Gastrocnemius medialis (tissue), 4 donors: ENCODE measurements at regions not wholly inside any gene's neighbourhood (a gene's known extent, or its start where the extent isn't known, plus 50 kb on each side); places are given as distances from the start of the nearest gene placed in this dataset.

Experiments used
- ATAC-seq, 2 donors: fragments of 150-250 bp; one replicate each; pipeline ENCODE4 v1.9.1; 2016
- DNase-seq, 2 donors: peaks; one replicate each; pipeline ENCODE4 v3.0.0-alpha.2; 2019
- H3K27ac ChIP-seq, 4 donors: fragments of 200-600 bp; sonication (generic); 1 replicate in 1 of 4; 2 replicates in 3 of 4; pipeline ENCODE4 v1.5.1; 2016 to 2018; ENCODE audit warnings: mild to moderate bottlenecking in 2 of 4, moderate library complexity in 1 of 4
- H3K27me3 ChIP-seq, 3 donors: fragments of 200-600 bp; sonication (generic) in 2 of 3; 1 replicate in 1 of 3; 2 replicates in 2 of 3; pipeline versions ENCODE4 v1.5.1 to v1.6.0; 2016 to 2019; ENCODE audit warnings: mild to moderate bottlenecking in 1 of 3, moderate library complexity in 1 of 3
- H3K36me3 ChIP-seq, 2 donors: fragments of 200-600 bp; sonication (generic) in 1 of 2; one replicate each; pipeline ENCODE4 v1.5.1; 2017 to 2018
- H3K4me1 ChIP-seq, 2 donors: fragments of 200-600 bp; sonication (generic) in 1 of 2; one replicate each; pipeline ENCODE4 v1.5.1; 2016 to 2017; ENCODE audit warnings: mild to moderate bottlenecking in 2 of 2
- H3K4me3 ChIP-seq, 4 donors: fragments of 200-600 bp; sonication (generic) in 3 of 4; 1 replicate in 1 of 4; 2 replicates in 3 of 4; pipeline ENCODE4 v1.5.1; 2016 to 2019; ENCODE audit warnings: mild to moderate bottlenecking in 2 of 4
- H3K9me3 ChIP-seq, 3 donors: fragments of 200-600 bp; sonication (generic) in 2 of 3; 1 replicate in 1 of 3; 2 replicates in 2 of 3; pipeline ENCODE4 v1.5.1; 2016 to 2019
- POLR2A ChIP-seq, 2 donors: fragments of 450-650 bp; IDR thresholded peaks; one replicate each; pipeline ENCODE4 v1.6.1; 2017; ENCODE audit warnings: antibody characterized with exemption in 2 of 2, mild to moderate bottlenecking in 2 of 2, moderate library complexity in 2 of 2
- in situ Hi-C, 4 donors: fragments of 200-750 bp; cut with MboI; loops; one replicate each; pipeline versions ENCODE4 v1.15.0 to v1.8.0; 2017; ENCODE audit warnings: low sequenced_read_pairs in 4 of 4
- intact Hi-C: fragments of 100-400 bp; cut with DNase I; formaldehyde crosslinking; loops from one replicate; pipeline ENCODE4 v1.15.1; 2023; ENCODE audit warnings: low total_unique reads
- TF ChIP-seq, protein P1 (sequence below), 5 experiments: fragments of 450-650 bp in 3 of 5; fragments of 200-600 bp in 2 of 5; sonication (generic) in 2 of 5; IDR thresholded peaks in 4 of 5; conservative IDR thresholded peaks in 1 of 5; 1 replicate in 4 of 5; 2 replicates in 1 of 5; pipeline ENCODE4 v1.5.1; 2016 to 2019; ENCODE audit warnings: antibody characterized with exemption in 5 of 5, mild to moderate bottlenecking in 3 of 5, moderate library complexity in 3 of 5

GRCh38 chr11:128259816-128260215 is 327.5 kb downstream of the ETS1 start:
- H3K9me3 ChIP-seq: no peaks in the 10 kb centered on the region
- ATAC-seq: no peak
- no peaks in the 10 kb centered on the region for H3K4me1 ChIP-seq
- DNase-seq: no peak
- H3K36me3 ChIP-seq: no peaks in the 10 kb centered on the region
- H3K27me3 ChIP-seq: no peaks in the 10 kb centered on the region
- in situ Hi-C loops: no loop called here
- no peak overlapping the region for H3K4me3 ChIP-seq
- H3K27ac ChIP-seq: no peak overlapping the region
- no peak for TF ChIP-seq POLR2A (IDR thresholded peaks at IDR 0.05)
- TF ChIP-seq, protein P1, sequence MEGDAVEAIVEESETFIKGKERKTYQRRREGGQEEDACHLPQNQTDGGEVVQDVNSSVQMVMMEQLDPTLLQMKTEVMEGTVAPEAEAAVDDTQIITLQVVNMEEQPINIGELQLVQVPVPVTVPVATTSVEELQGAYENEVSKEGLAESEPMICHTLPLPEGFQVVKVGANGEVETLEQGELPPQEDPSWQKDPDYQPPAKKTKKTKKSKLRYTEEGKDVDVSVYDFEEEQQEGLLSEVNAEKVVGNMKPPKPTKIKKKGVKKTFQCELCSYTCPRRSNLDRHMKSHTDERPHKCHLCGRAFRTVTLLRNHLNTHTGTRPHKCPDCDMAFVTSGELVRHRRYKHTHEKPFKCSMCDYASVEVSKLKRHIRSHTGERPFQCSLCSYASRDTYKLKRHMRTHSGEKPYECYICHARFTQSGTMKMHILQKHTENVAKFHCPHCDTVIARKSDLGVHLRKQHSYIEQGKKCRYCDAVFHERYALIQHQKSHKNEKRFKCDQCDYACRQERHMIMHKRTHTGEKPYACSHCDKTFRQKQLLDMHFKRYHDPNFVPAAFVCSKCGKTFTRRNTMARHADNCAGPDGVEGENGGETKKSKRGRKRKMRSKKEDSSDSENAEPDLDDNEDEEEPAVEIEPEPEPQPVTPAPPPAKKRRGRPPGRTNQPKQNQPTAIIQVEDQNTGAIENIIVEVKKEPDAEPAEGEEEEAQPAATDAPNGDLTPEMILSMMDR (IDR thresholded peaks at IDR 0.05 in 4 of 5, conservative IDR thresholded peaks at IDR 0.05 in 1 of 5): no peak
- intact Hi-C loops: no loop called here

GRCh38 chr11:128254941-128255340 is 332.4 kb downstream of the ETS1 start:
- intact Hi-C loops (no loop called here), in situ Hi-C loops (no loop called here)
- no peaks in the 10 kb centered on the region for H3K9me3 ChIP-seq
- no peaks in the 10 kb centered on the region for H3K27me3 ChIP-seq
- DNase-seq (no peak), ATAC-seq (no peak)
- H3K4me1 ChIP-seq: no peaks in the 10 kb centered on the region
- no peak for TF ChIP-seq POLR2A (IDR thresholded peaks at IDR 0.05)
- TF ChIP-seq, protein P1 (IDR thresholded peaks at IDR 0.05 in 4 of 5, conservative IDR thresholded peaks at IDR 0.05 in 1 of 5): no peak
- H3K27ac ChIP-seq: no peak overlapping the region
- no peak overlapping the region for H3K4me3 ChIP-seq
- H3K36me3 ChIP-seq: no peaks in the 10 kb centered on the region

- in situ Hi-C loops: no loop called here
- no peaks in the 10 kb centered on the region for H3K27me3 ChIP-seq
- no peak for DNase-seq
- no peaks in the 10 kb centered on the region for H3K4me1 ChIP-seq
- no peaks in the 10 kb centered on the region for H3K9me3 ChIP-seq
- intact Hi-C loops: no loop called here
- ATAC-seq: no peak
- no peak overlapping the region for H3K27ac ChIP-seq
- no peaks in the 10 kb centered on the region for H3K36me3 ChIP-seq
- TF ChIP-seq, protein P1 (IDR thresholded peaks at IDR 0.05 in 4 of 5, conservative IDR thresholded peaks at IDR 0.05 in 1 of 5): no peak
- no peak overlapping the region for H3K4me3 ChIP-seq
Observed at GRCh38 chr11:128251140-128251539, 336.2 kb downstream of the ETS1 start.

GRCh38 chr11:128250482-128250881 is 336.9 kb downstream of the ETS1 start:
- H3K27ac ChIP-seq: no peak overlapping the region
- H3K27me3 ChIP-seq: no peaks in the 10 kb centered on the region
- intact Hi-C loops: no loop called here
- DNase-seq (no peak), ATAC-seq (no peak)
- TF ChIP-seq POLR2A (IDR thresholded peaks at IDR 0.05): no peak
- H3K4me1 ChIP-seq: no peaks in the 10 kb centered on the region
- no peaks in the 10 kb centered on the region for H3K36me3 ChIP-seq
- in situ Hi-C loops: no loop called here
- H3K9me3 ChIP-seq: no peaks in the 10 kb centered on the region
- H3K4me3 ChIP-seq: no peak overlapping the region

DNA sequence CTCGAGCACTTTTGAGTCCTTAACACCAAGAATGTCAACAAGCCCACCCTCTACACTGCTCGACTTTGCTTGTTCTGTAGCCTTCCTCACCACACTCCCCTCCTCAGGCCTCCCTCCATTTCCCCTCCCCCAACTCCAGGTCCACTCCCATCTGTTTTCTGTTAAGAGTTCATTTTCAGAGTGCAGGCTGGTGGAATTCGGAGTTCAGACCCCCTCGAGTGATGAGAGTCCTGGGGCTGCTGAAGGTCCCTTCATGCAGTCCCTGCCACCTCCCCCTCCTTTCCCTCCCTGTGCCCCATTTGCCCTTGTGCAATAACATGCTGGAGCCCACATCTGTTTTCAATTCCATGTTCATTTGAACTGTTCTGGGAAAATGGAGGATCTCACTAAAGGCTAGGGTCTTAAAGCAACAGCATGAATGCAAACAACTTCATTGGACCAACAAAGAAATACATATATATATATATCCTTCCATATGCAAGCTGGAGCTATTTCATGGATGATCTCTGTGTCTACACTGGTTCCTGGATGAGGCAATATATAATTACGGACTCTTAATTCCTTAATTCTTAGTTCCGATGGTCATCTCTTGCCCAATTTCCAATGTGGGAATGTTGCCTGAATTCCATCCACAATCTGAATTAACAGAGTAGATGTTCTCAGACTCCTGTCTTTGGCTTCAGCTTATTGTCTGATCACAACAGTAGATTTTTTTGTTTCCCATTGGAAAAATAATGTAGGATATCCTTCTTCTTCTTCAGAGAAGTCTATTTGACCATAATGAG is 340.4 kb downstream of the ETS1 start:
- no peak for DNase-seq
- peak in 1 of 2 donors; percentile 51 for ATAC-seq
- Histone ChIP-seq H3K4me3 (no peak overlapping the region), H3K27ac (no peak overlapping the region), H3K4me1 (no peaks in the 10 kb centered on the region), H3K27me3 (no peaks in the 10 kb centered on the region), H3K9me3 (no peaks in the 10 kb centered on the region), H3K36me3 (no peaks in the 10 kb centered on the region)
- in situ Hi-C loops (no loop called here), intact Hi-C loops (no loop called here)
- TF ChIP-seq, protein P1 (IDR thresholded peaks at IDR 0.05 in 4 of 5, conservative IDR thresholded peaks at IDR 0.05 in 1 of 5): no peak
- no peak for TF ChIP-seq POLR2A (IDR thresholded peaks at IDR 0.05)
